ENCODE measurements at regions not wholly inside any gene's neighbourhood (a gene's known extent, or its start where the extent isn't known, plus 50 kb on each side); places are given as distances from the start of the nearest gene placed in this dataset.

DNA sequence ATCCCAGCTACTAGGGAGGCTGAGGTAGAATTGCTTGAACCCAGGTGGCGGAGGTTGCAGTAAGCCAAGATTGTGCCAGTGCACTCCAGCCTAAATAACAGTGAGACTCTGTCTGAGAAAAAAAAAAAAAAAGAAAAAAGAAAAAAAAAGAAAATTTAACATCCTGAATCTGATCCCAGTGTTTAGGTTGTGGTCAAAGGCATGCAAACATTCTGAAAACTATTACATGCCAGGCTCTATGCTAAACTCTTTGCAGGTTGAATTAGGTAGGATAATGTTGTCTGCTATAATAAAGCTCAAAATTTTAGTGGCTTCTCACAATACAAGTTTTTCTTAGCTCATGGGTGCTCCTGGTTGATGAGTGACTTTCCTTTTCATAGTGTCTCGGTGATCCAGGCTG lies 367.4 kb downstream of the PSAT1 start:
- H3K79me2 ChIP-seq (ENCODE audit: insufficient read depth, low read length) = no peaks in the 10 kb centered on the region
- no peak overlapping the region for H2AFZ ChIP-seq (ENCODE audit: low read depth, low read length, severe bottlenecking)
- no peaks in the 10 kb centered on the region for H4K20me1 ChIP-seq (ENCODE audit: low read depth, low read length)
- no peaks in the 10 kb centered on the region for H3F3A ChIP-seq (ENCODE audit: insufficient read depth)
- no peak overlapping the region for H3K9ac ChIP-seq (ENCODE audit: low read length)
- no peak overlapping the region for H3K4me2 ChIP-seq (ENCODE audit: low read depth, low read length, poor library complexity, severe bottlenecking)
- H3K27me3 ChIP-seq (ENCODE audit: low read length) = no peaks in the 10 kb centered on the region
- TF ChIP-seq, protein P1, sequence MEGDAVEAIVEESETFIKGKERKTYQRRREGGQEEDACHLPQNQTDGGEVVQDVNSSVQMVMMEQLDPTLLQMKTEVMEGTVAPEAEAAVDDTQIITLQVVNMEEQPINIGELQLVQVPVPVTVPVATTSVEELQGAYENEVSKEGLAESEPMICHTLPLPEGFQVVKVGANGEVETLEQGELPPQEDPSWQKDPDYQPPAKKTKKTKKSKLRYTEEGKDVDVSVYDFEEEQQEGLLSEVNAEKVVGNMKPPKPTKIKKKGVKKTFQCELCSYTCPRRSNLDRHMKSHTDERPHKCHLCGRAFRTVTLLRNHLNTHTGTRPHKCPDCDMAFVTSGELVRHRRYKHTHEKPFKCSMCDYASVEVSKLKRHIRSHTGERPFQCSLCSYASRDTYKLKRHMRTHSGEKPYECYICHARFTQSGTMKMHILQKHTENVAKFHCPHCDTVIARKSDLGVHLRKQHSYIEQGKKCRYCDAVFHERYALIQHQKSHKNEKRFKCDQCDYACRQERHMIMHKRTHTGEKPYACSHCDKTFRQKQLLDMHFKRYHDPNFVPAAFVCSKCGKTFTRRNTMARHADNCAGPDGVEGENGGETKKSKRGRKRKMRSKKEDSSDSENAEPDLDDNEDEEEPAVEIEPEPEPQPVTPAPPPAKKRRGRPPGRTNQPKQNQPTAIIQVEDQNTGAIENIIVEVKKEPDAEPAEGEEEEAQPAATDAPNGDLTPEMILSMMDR (IDR thresholded peaks at IDR 0.05; ENCODE audit: insufficient read depth, low read length, poor library complexity, severe bottlenecking) = no peak
- TF ChIP-seq EZH2phosphoT487 (conservative IDR thresholded peaks at IDR 0.05; ENCODE audit: low read length) = no peak
- no peaks in the 10 kb centered on the region for H3K9me3 ChIP-seq (ENCODE audit: insufficient read depth, low read length)
- no peak overlapping the region for H3K27ac ChIP-seq (ENCODE audit: low read depth, low read length)
- H3K36me3 ChIP-seq (ENCODE audit: low read length) = no peaks in the 10 kb centered on the region
- H3K4me3 ChIP-seq (ENCODE audit: insufficient read depth, low read length, poor library complexity, severe bottlenecking) = no peak overlapping the region
- no peaks in the 10 kb centered on the region for H3K9me2 ChIP-seq (replicated peaks; ENCODE audit: insufficient read depth, low read length)

DNA sequence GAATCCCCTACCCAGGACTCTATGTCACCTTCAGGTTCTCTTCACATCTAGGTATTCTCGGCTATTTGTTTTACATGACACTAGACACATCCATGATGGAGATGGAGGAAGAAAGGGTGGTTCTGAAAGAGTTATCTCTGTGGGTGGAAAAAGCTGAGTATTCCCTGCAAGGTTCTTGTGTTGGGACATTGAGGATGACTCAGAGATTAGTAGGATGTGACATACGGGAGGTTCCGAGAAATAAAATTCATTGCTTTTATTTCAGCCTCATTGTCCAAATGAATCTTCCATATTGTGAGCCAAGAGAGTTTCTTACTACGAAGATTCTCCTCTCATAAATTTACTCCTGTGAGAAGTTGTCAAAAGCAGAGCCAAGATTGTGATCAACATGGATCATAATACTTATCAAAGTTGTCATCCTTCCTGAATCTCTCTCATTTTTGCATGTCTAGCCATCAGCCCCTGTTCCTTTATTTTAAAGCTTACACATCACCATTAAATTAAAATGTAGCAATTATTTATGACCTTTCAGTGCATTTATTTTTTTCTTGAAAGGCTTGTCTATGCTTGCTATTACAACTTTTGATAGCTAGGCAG lies 370.0 kb downstream of the PSAT1 start:
- Histone ChIP-seq H3K4me3 (ENCODE audit: insufficient read depth, low read length, poor library complexity, severe bottlenecking) (no peak overlapping the region), H3K9me2 (replicated peaks; ENCODE audit: insufficient read depth, low read length) (no peaks in the 10 kb centered on the region), H3K4me2 (ENCODE audit: low read depth, low read length, poor library complexity, severe bottlenecking) (no peak overlapping the region), H4K20me1 (ENCODE audit: low read depth, low read length) (no peaks in the 10 kb centered on the region), H3K79me2 (ENCODE audit: insufficient read depth, low read length) (no peaks in the 10 kb centered on the region), H3K9me3 (ENCODE audit: insufficient read depth, low read length) (no peaks in the 10 kb centered on the region), H3F3A (ENCODE audit: insufficient read depth) (no peaks in the 10 kb centered on the region), H2AFZ (ENCODE audit: low read depth, low read length, severe bottlenecking) (no peak overlapping the region), H3K27ac (ENCODE audit: low read depth, low read length) (no peak overlapping the region), H3K36me3 (ENCODE audit: low read length) (no peaks in the 10 kb centered on the region), H3K27me3 (ENCODE audit: low read length) (no peaks in the 10 kb centered on the region), H3K9ac (ENCODE audit: low read length) (no peak overlapping the region)
- TF ChIP-seq EZH2phosphoT487 (conservative IDR thresholded peaks at IDR 0.05; ENCODE audit: low read length) = no peak

DNA sequence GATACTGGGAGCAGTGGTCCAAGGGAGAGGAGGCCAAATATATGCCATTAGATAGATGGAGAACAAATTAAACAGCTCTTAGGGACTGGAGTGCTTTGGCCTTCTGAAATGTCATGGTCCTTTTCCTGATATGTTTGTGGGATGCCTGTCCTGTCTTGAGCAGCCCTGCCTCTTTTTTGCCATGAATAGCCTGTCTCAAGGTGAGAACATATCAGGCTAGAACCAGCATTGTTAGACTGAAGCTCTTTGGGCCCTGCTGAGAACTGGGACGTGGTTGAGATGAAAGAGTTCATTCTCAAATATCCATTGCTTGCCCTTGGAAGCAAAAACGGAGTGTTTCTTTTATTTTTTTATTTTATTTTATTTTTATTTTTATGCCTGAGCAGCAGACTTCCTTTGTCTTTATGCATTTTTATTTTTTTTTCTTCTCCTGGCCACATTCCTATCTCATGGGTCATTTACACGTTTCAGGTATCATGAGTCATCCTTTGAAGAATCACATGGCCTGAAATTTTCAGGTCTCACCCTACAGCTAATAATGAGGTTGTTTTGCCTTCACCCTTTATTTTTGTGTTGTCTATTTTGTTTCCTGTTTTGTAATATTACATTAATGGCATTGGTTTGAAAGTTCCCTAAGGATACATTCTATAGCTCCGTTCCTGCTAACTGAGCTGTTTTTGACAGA lies 371.4 kb downstream of the PSAT1 start:
- Histone ChIP-seq H3K36me3 (ENCODE audit: low read length) (no peaks in the 10 kb centered on the region), H4K20me1 (ENCODE audit: low read depth, low read length) (no peaks in the 10 kb centered on the region), H3K27ac (ENCODE audit: low read depth, low read length) (no peak overlapping the region), H3K9ac (ENCODE audit: low read length) (no peak overlapping the region), H2AFZ (ENCODE audit: low read depth, low read length, severe bottlenecking) (no peak overlapping the region), H3K9me2 (replicated peaks; ENCODE audit: insufficient read depth, low read length) (no peaks in the 10 kb centered on the region), H3F3A (ENCODE audit: insufficient read depth) (no peaks in the 10 kb centered on the region), H3K4me3 (ENCODE audit: insufficient read depth, low read length, poor library complexity, severe bottlenecking) (no peak overlapping the region), H3K79me2 (ENCODE audit: insufficient read depth, low read length) (no peaks in the 10 kb centered on the region), H3K4me2 (ENCODE audit: low read depth, low read length, poor library complexity, severe bottlenecking) (no peak overlapping the region), H3K9me3 (ENCODE audit: insufficient read depth, low read length) (no peaks in the 10 kb centered on the region), H3K27me3 (ENCODE audit: low read length) (no peaks in the 10 kb centered on the region)
- no peak for TF ChIP-seq EZH2phosphoT487 (conservative IDR thresholded peaks at IDR 0.05; ENCODE audit: low read length)
- TF ChIP-seq, protein P1 (IDR thresholded peaks at IDR 0.05; ENCODE audit: insufficient read depth, low read length, poor library complexity, severe bottlenecking) = no peak

DNA sequence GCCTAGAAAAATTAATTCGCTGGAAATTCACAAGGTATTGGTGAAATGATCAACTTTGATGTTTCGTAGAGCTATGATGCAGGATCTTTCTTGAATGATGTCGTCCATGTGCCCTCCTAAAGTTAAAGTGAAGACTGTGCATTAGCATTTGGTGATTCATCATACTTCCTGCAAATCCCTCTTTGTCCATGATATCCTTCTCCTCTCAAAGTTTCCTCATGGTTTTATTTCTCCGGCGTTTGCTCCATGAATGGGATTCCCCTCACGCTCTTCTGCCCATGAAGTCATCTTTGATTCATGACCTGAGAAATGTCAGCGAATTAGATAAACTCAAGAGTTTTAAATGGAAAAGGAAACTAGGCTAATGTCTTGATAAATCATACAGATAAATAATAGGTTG lies 372.7 kb downstream of the PSAT1 start:
- Histone ChIP-seq H3K79me2 (ENCODE audit: insufficient read depth, low read length) (no peaks in the 10 kb centered on the region), H3K4me2 (ENCODE audit: low read depth, low read length, poor library complexity, severe bottlenecking) (no peak overlapping the region), H4K20me1 (ENCODE audit: low read depth, low read length) (no peaks in the 10 kb centered on the region), H3K9ac (ENCODE audit: low read length) (no peak overlapping the region), H3K9me3 (ENCODE audit: insufficient read depth, low read length) (no peaks in the 10 kb centered on the region), H3K36me3 (ENCODE audit: low read length) (no peaks in the 10 kb centered on the region), H3K27me3 (ENCODE audit: low read length) (no peaks in the 10 kb centered on the region), H3K9me2 (replicated peaks; ENCODE audit: insufficient read depth, low read length) (no peaks in the 10 kb centered on the region), H3F3A (ENCODE audit: insufficient read depth) (no peaks in the 10 kb centered on the region), H3K27ac (ENCODE audit: low read depth, low read length) (no peak overlapping the region), H2AFZ (ENCODE audit: low read depth, low read length, severe bottlenecking) (no peak overlapping the region), H3K4me3 (ENCODE audit: insufficient read depth, low read length, poor library complexity, severe bottlenecking) (no peak overlapping the region)
- TF ChIP-seq EZH2phosphoT487 (conservative IDR thresholded peaks at IDR 0.05; ENCODE audit: low read length) = no peak
- TF ChIP-seq, protein P1 (IDR thresholded peaks at IDR 0.05; ENCODE audit: insufficient read depth, low read length, poor library complexity, severe bottlenecking) = no peak
